ACHN (cell line): ENCODE measurements at regions not wholly inside any gene's neighbourhood (a gene's known extent, or its start where the extent isn't known, plus 50 kb on each side); places are given as distances from the start of the nearest gene placed in this dataset.

ENCODE experiments used
- DNase-seq: peaks from one replicate; pipeline ENCODE4 v3.0.0-alpha.2; 2015
- in situ Hi-C: cut with HindIII; loops from 2 replicates; pipeline ENCODE4 v1.10.0; 2017; ENCODE audit warnings: low sequenced_read_pairs, low pct_ligation_motif_present, low pct_unique_long_range_greater_than_20kb

DNA sequence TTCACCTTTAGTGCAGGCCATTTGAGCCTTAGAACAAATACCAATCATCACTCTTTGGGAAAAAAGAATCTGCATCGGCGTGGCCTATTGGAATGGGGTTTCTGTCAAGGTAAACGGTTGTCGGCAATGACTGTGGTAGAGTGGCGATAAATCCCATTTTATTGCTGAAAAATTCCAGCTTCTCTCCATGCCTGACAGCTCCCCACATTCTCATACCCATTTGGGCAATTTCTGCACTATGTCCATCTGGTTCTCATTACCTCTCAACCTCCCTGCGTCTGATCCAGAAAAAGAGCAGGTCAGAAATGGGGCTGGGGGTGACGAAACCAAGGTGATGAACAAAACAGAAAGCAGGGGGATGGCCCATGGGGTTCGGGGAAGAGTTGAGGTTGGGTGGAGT is 254.0 kb downstream of the MEIS1 start:
- in situ Hi-C loops = no loop called here
- DNase-seq = no peak

DNA sequence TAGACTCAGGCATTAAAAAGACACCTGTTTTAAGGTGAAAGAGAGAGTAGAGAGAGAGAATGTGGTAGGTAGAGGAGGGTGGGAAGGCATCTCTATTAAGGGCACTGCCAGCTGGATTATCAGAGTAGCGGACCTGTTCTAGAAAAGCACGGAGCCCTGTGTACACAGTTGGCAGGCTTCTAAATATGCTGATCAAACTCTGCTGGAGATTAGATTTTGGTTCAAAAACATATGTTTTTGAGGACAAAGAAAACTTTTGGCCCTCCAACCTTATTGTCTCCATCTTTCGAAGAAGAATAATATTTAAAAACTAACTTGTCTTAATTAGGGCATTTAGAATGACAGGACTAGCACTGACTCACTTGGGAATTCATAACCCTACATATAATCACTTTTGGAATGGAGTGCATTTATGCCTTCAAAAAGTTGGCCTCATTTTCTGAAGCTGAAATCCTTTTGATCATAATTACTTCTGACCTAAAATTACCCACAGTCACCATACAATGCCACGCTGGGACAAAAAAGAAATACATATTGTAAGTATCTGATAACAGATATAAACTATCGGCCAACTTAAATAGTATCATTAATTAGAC is 254.6 kb downstream of the MEIS1 start:
- no peak for DNase-seq
- in situ Hi-C loops = no loop called here

GRCh38 chr2:66691031-66691965 is 256.4 kb downstream of the MEIS1 start:
- in situ Hi-C loops = no loop called here
- no peak for DNase-seq

DNA sequence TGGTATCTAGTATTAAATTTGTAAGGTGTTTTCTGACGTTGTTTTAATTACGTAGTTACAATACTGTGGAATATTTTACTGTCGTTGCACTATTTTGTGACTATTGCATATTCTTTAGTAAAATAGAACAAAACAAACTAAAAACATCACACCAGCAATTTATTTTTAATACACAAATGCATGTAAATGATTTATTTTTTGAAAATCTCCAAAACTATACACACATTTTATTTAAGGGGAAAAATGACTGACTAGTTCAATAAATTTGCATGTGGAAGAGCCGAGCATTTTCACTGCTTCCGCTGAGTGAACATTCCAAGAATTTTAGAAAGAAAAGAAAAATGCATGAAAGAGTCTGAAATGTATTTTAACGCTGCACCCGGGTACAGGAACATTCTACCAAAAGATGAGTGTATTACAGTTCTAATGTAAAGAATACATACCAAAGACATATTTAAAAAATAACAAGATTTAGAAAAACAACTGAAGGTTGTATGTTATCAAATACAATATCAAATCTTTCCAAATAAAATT is 257.7 kb downstream of the MEIS1 start:
- no peak for DNase-seq
- in situ Hi-C loops = no loop called here

- in situ Hi-C loops = no loop called here
- no peak for DNase-seq
Measured at GRCh38 chr2:66693076-66693965, 258.4 kb downstream of the MEIS1 start.

DNA sequence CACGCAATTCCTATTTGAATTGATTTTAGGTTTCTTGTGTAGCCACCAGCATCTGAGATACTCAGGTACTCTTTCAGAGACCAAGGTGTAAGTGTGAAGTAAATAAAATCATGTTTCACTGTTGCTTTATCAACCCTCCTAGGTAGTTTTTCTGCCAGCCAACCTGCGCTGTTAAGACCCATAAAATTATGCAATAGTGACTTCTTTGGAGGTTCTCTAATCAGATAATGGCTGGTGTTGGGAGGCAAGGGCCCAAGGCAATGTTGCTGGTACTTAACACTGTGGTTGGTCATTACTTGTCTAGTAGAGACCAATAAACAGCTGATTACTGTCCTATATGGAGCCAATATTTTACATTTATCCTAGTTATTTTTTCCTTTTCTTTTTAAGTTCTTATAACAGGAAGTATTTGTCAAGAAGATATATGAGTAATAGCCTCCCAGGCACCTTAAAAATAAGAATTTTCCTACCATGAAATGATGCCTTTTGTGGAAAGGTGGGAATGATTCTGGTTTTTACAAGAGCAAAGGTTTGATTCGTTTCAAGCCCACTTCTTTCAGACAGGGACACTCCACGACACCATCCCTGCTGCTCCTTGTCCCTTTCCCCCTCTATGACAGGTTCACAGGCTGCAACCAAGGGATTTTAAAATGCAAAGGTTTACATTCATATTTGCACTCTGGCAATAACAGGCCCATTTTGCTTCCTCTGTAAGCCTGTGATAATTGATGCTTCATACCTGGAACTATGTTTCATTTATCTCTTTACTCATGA is 259.3 kb downstream of the MEIS1 start:
- DNase-seq = no peak
- in situ Hi-C loops = no loop called here

- no peak for DNase-seq
- in situ Hi-C loops = no loop called here
Measured at GRCh38 chr2:66695226-66695735, 260.4 kb downstream of the MEIS1 start.

DNA sequence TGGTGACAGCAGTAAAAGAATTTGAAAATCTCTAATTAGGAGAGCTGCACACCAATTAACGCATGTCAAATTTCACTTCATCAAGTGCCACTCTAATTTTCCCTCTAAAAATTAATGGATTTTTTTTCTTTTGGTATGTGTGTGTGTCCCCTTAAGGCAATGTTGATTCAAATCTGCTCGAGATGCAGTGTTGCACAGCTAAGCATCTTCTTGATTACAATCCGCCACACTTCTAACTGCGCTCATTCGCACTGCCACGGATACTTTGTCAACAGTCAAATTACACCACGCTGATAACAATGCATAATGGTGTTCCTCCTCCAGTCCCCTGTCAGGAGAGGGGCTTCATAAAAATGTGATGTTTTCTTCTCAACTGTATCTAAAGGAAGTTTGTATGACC is 261.4 kb downstream of the MEIS1 start:
- in situ Hi-C loops = no loop called here
- DNase-seq = no peak

DNA sequence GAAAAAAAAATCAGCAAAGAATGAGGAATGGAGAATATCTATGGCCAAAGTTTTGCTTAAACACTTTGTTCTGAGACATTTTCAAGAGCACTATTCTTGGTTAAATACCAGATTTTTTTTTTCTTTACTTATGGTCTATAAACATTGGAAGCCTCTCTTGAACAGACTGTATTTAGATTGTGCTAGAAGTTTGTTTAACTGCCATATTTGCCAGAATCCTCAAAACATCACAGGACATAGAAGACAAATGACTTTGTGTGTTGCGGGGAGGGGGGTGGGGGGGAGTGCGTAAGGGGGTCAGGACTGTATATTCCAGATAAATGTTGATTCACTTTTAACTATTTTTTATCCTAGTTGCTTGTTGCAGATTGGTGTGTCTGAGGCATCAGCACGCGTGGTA is 262.0 kb downstream of the MEIS1 start:
- DNase-seq = no peak
- in situ Hi-C loops = no loop called here

GRCh38 chr2:66697366-66697765 is 262.4 kb downstream of the MEIS1 start:
- no peak for DNase-seq
- in situ Hi-C loops = no loop called here

DNA sequence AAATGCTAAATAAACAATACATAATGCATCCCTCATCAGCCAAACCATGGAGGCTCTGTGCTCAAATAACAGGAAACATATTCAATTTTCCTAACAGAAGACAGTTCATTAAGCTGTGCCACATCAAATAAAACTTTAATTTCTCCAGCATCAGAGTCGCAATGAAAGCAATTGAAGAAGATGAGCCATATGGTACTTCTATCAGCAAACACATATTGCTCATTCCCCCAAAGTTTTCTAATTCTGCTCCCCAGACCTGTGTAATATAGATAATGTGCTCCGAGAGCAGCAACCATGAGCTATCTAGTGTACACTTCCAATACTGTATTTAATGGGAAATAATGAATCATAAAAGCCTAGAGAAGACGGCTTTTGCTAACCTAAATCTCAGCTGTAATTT is 263.2 kb downstream of the MEIS1 start:
- in situ Hi-C loops = no loop called here
- DNase-seq = no peak

GRCh38 chr2:66698576-66699239 is 263.8 kb downstream of the MEIS1 start:
- in situ Hi-C loops = no loop called here
- no peak for DNase-seq

DNA sequence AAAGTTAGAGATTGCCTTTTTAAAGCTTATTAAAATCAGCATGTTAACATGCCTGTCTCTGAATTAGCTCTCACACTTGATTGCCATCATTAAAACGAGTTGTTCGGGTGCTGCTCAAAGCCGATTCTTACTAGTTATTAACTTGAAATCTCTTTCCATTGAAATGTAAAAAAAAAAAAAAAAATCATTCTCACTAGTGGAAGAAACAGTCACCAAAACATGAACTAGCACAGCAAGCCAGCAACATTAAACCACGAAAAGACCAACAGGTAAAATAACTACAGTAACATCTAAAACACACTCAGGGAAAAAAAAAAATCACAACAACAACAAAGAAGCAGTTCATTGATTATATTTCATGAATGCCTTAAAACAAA is 264.5 kb downstream of the MEIS1 start:
- DNase-seq = no peak
- in situ Hi-C loops = no loop called here

DNA sequence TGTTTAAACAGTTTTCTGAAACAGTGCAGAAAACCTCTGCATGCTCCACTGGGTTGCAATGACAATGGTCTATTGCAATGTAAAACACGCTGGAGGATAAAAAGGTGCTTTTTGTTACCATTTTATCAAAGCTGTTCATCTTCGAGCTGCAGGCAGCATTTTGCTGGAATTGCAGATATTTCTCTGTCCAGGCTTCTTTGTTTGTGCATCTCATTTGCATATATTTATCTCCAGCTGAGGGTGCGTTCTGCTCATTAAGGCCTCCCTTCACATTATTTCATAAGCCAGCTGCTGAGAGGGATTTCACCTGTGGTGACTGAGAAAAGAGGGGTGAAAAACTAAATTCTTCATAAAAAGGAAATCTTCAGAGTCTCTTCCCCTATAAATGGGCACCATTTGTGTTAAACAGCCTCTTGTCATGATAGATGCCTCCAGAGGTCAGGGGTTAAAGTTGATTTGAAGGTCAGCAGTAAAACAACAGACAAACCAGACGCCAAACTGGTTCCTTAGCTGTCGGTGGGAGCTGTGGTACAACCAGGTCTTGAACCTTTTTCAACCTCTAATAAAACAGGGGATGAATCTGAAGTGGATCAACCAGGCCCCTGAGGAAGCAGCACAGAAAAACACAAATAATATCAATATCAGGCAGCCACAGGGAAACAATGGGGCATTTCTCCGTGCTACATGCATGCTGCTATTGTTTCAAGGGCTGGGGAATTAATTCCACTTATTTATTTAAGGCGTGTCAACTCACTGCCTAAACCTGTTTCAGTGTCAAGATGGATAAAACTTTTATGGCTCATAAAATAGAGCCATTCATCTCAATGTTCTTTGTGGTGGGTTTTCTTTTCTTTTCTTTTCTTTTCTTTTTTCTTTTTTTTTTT is 265.1 kb downstream of the MEIS1 start:
- in situ Hi-C loops = no loop called here
- no peak for DNase-seq

DNA sequence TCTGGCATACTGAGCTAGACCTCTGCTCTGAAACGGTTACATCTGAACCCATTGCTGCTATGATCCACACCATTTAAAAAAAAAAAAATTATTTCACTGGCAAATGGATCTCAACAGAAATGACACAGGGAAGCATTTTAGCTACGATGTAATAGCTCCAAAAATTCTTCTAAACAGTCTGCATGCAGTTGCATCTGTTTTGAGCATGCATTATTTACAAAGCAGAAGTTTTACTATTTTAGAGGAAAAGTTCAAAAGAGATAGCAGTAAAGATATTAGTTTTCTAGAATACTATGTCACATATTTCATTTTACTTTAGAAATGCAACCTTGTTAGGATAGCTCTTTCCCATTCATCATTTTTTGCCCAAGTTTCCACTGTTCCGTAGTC is 265.7 kb downstream of the MEIS1 start:
- in situ Hi-C loops = no loop called here
- DNase-seq = no peak

DNA sequence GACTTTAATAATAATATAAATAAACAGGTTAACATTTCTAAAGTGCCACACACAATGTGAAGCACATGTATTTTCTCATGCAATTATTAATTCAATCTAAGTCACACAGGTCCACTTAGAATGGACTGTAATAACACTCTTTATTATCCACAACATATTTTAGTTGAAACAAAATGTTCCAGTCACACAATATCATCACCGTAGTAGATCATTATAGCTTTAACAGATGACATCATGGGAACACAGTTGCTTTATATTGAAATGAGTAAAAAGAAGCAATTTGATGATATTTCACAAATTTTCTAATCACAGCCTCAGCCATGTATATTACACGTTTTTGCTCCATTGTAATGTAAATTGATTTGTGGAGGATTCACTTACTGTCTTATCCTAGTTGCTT is 266.3 kb downstream of the MEIS1 start:
- in situ Hi-C loops = no loop called here
- DNase-seq = no peak

- in situ Hi-C loops = no loop called here
- DNase-seq = no peak
Measured at GRCh38 chr2:66701656-66702055, 266.7 kb downstream of the MEIS1 start.
